B cell (primary cell): ENCODE measurements at regions not wholly inside any gene's neighbourhood (a gene's known extent, or its start where the extent isn't known, plus 50 kb on each side); places are given as distances from the start of the nearest gene placed in this dataset.

Source experiments
- ATAC-seq: fragments of 200-7000 bp; cut with Tn5 transposase; one replicate; pipeline ENCODE4 v1.10.0; 2021; ENCODE audit warnings: low read depth, mild to moderate bottlenecking, moderate number of reproducible peaks, moderate library complexity
- CTCF ChIA-PET: fragments of 350-600 bp; sonication (Branson Sonifier 250); formaldehyde crosslinking; loops from one replicate; lab custom pipeline; 2021; ENCODE audit warnings: antibody characterized with exemption, inconsistent platforms; lab: Charles Lee
- POLR2A ChIA-PET: fragments of 350-600 bp; sonication (Branson Sonifier 250); formaldehyde crosslinking; loops from one replicate; lab custom pipeline; 2021; ENCODE audit warnings: antibody characterized with exemption; lab: Charles Lee
- DNase-seq: peaks from one replicate; pipeline ENCODE4 v3.0.0; 2013
- H2AFZ ChIP-seq: 2 replicates; pipeline ENCODE4 v1.6.1; 2012; ENCODE audit warnings: mild to moderate bottlenecking, low read depth, low read length; ENCODE audit not compliant: insufficient read depth, poor library complexity, severe bottlenecking
- H3K27ac ChIP-seq, 2 donors: 1 replicate in 1 of 2; 2 replicates in 1 of 2; pipeline ENCODE4 v1.5.1; 2012 to 2013; ENCODE audit warnings: low read length in 2 of 2, mild to moderate bottlenecking in 2 of 2, moderate library complexity in 1 of 2
- H3K27me3 ChIP-seq, 4 experiments: fragments of 200-600 bp in 1 of 4; sonication (generic) in 1 of 4; replicated peaks in 1 of 4; 1 replicate in 2 of 4; 2 replicates in 2 of 4; pipeline versions ENCODE4 v1.6.1 to v1.7.0; 2013 to 2016; ENCODE audit warnings: low read length in 3 of 4, mild to moderate bottlenecking in 2 of 4, mixed read lengths in 1 of 4, moderate library complexity in 1 of 4; ENCODE audit not compliant: insufficient read depth in 4 of 4, control insufficient read depth in 3 of 4; ENCODE audit errors: control extremely low read depth in 1 of 4
- H3K36me3 ChIP-seq, 2 experiments: replicated peaks in 1 of 2; 1 replicate in 1 of 2; 2 replicates in 1 of 2; pipeline versions ENCODE4 v1.6.1 to v1.7.1; 2013; ENCODE audit warnings: low read length in 1 of 2; ENCODE audit not compliant: insufficient read depth in 2 of 2, control insufficient read depth in 1 of 2; ENCODE audit errors: control extremely low read depth in 1 of 2, extremely low read depth in 1 of 2
- H3K4me1 ChIP-seq, 2 donors: fragments of 200-600 bp in 1 of 2; sonication (generic) in 1 of 2; 1 replicate in 1 of 2; 2 replicates in 1 of 2; pipeline versions ENCODE4 v1.5.1 to v1.6.1; 2013 to 2017; ENCODE audit warnings: low read length in 2 of 2; ENCODE audit not compliant: control insufficient read depth in 2 of 2, insufficient read depth in 2 of 2
- H3K4me2 ChIP-seq: replicated peaks from 2 replicates; pipeline ENCODE3; 2012; ENCODE audit warnings: mild to moderate bottlenecking, low read depth, low read length; ENCODE audit not compliant: poor library complexity, severe bottlenecking
- H3K4me3 ChIP-seq, 5 experiments: fragments of 200-600 bp in 1 of 5; sonication (generic) in 1 of 5; 1 replicate in 3 of 5; 2 replicates in 2 of 5; pipeline versions ENCODE4 v1.5.1 to v1.7.0; 2011 to 2016; ENCODE audit warnings: low read length in 4 of 5, mild to moderate bottlenecking in 4 of 5, low read depth in 2 of 5, control low read depth in 1 of 5, moderate library complexity in 1 of 5; ENCODE audit not compliant: insufficient read depth in 1 of 5; ENCODE audit errors: control extremely low read depth in 1 of 5, extremely low read depth in 1 of 5
- H3K79me2 ChIP-seq: fragments of 200-600 bp; sonication (generic); one replicate; pipeline ENCODE4 v1.6.0; 2016; ENCODE audit warnings: low read length; ENCODE audit not compliant: control insufficient read depth, insufficient read depth
- H3K9ac ChIP-seq: fragments of 200-600 bp; sonication (generic); 2 replicates; pipeline ENCODE4 v1.6.1; 2017; ENCODE audit warnings: mild to moderate bottlenecking, low read length, moderate library complexity
- H3K9me3 ChIP-seq, 3 donors: one replicate each; pipeline versions ENCODE4 v1.6.1 to v1.7.1; 2013; ENCODE audit warnings: low read length in 2 of 3; ENCODE audit not compliant: control insufficient read depth in 2 of 3, insufficient read depth in 1 of 3; ENCODE audit errors: control extremely low read depth in 1 of 3
- H4K20me1 ChIP-seq: 2 replicates; pipeline ENCODE4 v1.6.0; 2012; ENCODE audit warnings: mild to moderate bottlenecking, low read length; ENCODE audit not compliant: insufficient read depth, control insufficient read depth, poor library complexity, severe bottlenecking
- H3K27ac Mint-ChIP-seq: one replicate; pipeline ENCODE4 v1.8.0; 2021; ENCODE audit warnings: mixed read lengths
- H3K27me3 Mint-ChIP-seq: one replicate; pipeline ENCODE4 v1.8.0; 2021; ENCODE audit warnings: mixed read lengths
- H3K4me1 Mint-ChIP-seq: one replicate; pipeline ENCODE4 v1.8.0; 2021; ENCODE audit warnings: mixed read lengths
- H3K4me3 Mint-ChIP-seq: one replicate; pipeline ENCODE4 v1.8.0; 2021; ENCODE audit warnings: mixed read lengths
- H3K9me3 Mint-ChIP-seq: one replicate; pipeline ENCODE4 v1.8.0; 2022; ENCODE audit warnings: mixed read lengths; ENCODE audit not compliant: insufficient read depth
- EZH2 ChIP-seq: IDR thresholded peaks from 2 replicates; pipeline ENCODE4 v1.6.1; 2012; ENCODE audit warnings: borderline replicate concordance, low read depth, mild to moderate bottlenecking, moderate library complexity, low read length; ENCODE audit not compliant: insufficient read depth, poor library complexity, severe bottlenecking
- WGBS: methylation state at CpG from one replicate; pipeline ENCODE4 v1.1.5; 2013; ENCODE audit warnings: missing lambda C conversion rate; ENCODE audit not compliant: insufficient coverage; 5-methylcytosine and 5-hydroxymethylcytosine counted together
- intact Hi-C: fragments of 100-400 bp; cut with micrococcal nuclease; formaldehyde crosslinking; loops from one replicate; pipeline ENCODE4 v1.10.0; 2022
- TF ChIP-seq, protein P1 (sequence below): fragments of 200-600 bp; IDR thresholded peaks from one replicate; pipeline ENCODE4 v1.8.0; 2022; ENCODE audit warnings: antibody characterized with exemption, mild to moderate bottlenecking

DNA sequence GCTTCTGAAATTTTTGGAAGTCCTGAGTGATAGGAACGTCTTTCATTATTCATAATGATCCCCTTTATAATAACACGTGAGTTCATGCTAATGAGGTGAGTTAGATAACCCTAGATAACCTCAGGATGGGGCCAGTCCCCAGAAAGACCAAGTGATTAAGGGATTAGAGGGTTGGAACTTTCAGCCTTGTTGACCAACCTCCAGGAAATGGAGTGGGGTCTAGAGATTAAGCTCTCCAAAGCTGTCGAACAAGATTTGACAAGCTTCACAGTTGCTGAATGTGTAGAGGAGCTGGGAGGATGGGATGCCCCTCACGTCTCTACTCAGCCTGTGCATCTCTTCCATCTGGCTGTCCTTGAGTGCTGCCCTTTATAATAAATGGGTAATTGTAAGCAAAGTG, 107.1 kb downstream of the ZMAT3 start:
- H3K4me2 ChIP-seq, result no peak overlapping the region
- no peak for DNase-seq
- H3K4me3 Mint-ChIP-seq, result no peak overlapping the region
- WGBS, result 88% methylated on average over 1 of the region's 4 CpGs
- H3K27ac Mint-ChIP-seq, result no peak overlapping the region
- ATAC-seq, result no peak
- H3K9ac ChIP-seq, result no peak overlapping the region
- H3K9me3 Mint-ChIP-seq, result no peaks in the 10 kb centered on the region
- H3K79me2 ChIP-seq, result no peaks in the 10 kb centered on the region
- no peak for TF ChIP-seq EZH2
- TF ChIP-seq, protein P1, sequence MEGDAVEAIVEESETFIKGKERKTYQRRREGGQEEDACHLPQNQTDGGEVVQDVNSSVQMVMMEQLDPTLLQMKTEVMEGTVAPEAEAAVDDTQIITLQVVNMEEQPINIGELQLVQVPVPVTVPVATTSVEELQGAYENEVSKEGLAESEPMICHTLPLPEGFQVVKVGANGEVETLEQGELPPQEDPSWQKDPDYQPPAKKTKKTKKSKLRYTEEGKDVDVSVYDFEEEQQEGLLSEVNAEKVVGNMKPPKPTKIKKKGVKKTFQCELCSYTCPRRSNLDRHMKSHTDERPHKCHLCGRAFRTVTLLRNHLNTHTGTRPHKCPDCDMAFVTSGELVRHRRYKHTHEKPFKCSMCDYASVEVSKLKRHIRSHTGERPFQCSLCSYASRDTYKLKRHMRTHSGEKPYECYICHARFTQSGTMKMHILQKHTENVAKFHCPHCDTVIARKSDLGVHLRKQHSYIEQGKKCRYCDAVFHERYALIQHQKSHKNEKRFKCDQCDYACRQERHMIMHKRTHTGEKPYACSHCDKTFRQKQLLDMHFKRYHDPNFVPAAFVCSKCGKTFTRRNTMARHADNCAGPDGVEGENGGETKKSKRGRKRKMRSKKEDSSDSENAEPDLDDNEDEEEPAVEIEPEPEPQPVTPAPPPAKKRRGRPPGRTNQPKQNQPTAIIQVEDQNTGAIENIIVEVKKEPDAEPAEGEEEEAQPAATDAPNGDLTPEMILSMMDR, result no peak
- peaks cover 0 to 7% (median 0%) of the 10 kb centered on the region in 4 experiments for H3K27me3 ChIP-seq
- intact Hi-C loops, result loop anchor here (10.0 kb wide), 1 partner anchor 80 kb away; no protein-coding TSS in a partner anchor
- ChIA-PET POLR2A (no interaction called here), CTCF (no interaction called here)
- H3K27me3 Mint-ChIP-seq, result no peaks in the 10 kb centered on the region
- peaks cover 34% of the 10 kb centered on the region for H3K4me1 Mint-ChIP-seq
- H4K20me1 ChIP-seq, result no peaks in the 10 kb centered on the region
- H3K4me1 ChIP-seq, result peaks cover 31 to 33% of the 10 kb centered on the region in 2 donors
- peaks cover 0 to 1% (median 0%) of the 10 kb centered on the region in 3 donors for H3K9me3 ChIP-seq
- no peak overlapping the region for H3K27ac ChIP-seq
- H3K4me3 ChIP-seq, result no peak overlapping the region
- H2AFZ ChIP-seq, result no peak overlapping the region
- H3K36me3 ChIP-seq, result no peaks in the 10 kb centered on the region

GRCh38 chr3:178960918-178961317, 110.7 kb downstream of the ZMAT3 start:
- no peaks in the 10 kb centered on the region for H3K27me3 Mint-ChIP-seq
- H3K79me2 ChIP-seq, result no peaks in the 10 kb centered on the region
- ChIA-PET POLR2A (no interaction called here), CTCF (interaction anchor here (0.7 kb wide), 1 partner anchor 441 kb away, joined by 3 read pairs; no protein-coding TSS in a partner anchor)
- no peak overlapping the region for H3K27ac ChIP-seq
- no peak for DNase-seq
- no peak for TF ChIP-seq EZH2
- TF ChIP-seq, protein P1, result no peak
- H3K4me3 Mint-ChIP-seq, result no peak overlapping the region
- H3K4me1 Mint-ChIP-seq, result peaks cover 4% of the 10 kb centered on the region
- no peak overlapping the region for H3K4me2 ChIP-seq
- ATAC-seq, result no peak
- H3K9ac ChIP-seq, result no peak overlapping the region
- no peak overlapping the region for H3K4me3 ChIP-seq
- H3K9me3 Mint-ChIP-seq, result no peaks in the 10 kb centered on the region
- H3K4me1 ChIP-seq, result peaks cover 0 to 3% of the 10 kb centered on the region in 2 donors
- no peak overlapping the region for H3K27ac Mint-ChIP-seq
- H3K9me3 ChIP-seq, result peaks cover 0 to 1% (median 0%) of the 10 kb centered on the region in 3 donors
- intact Hi-C loops, result loop anchor here (10.0 kb wide), 1 partner anchor 84 kb away; no protein-coding TSS in a partner anchor
- no peaks in the 10 kb centered on the region for H3K36me3 ChIP-seq
- peaks cover 0 to 7% (median 0%) of the 10 kb centered on the region in 4 experiments for H3K27me3 ChIP-seq
- no peak overlapping the region for H2AFZ ChIP-seq
- no peaks in the 10 kb centered on the region for H4K20me1 ChIP-seq
